Upper lobe of right lung (tissue), 1 donor: ENCODE measurements at regions not wholly inside any gene's neighbourhood (a gene's known extent, or its start where the extent isn't known, plus 50 kb on each side); places are given as distances from the start of the nearest gene placed in this dataset.

ENCODE experiments used
- ATAC-seq: fragments of 200-7000 bp; cut with Tn5 transposase; one replicate; pipeline ENCODE4 v1.9.1; 2020; ENCODE audit warnings: mild to moderate bottlenecking, moderate library complexity
- DNase-seq: peaks from one replicate; pipeline ENCODE4 v3.0.0-alpha.2; 2020
- H3K27ac ChIP-seq: fragments of 200-600 bp; one replicate; pipeline ENCODE4 v1.8.0; 2022
- H3K27me3 ChIP-seq: fragments of 200-600 bp; one replicate; pipeline ENCODE4 v1.8.0; 2022; ENCODE audit warnings: mild to moderate bottlenecking
- H3K36me3 ChIP-seq: fragments of 200-600 bp; one replicate; pipeline ENCODE4 v1.8.0; 2022
- H3K4me1 ChIP-seq: fragments of 200-600 bp; one replicate; pipeline ENCODE4 v1.8.0; 2022
- H3K4me3 ChIP-seq: fragments of 200-600 bp; one replicate; pipeline ENCODE4 v1.8.0; 2022; ENCODE audit warnings: mild to moderate bottlenecking
- H3K9me3 ChIP-seq: fragments of 200-600 bp; one replicate; pipeline ENCODE4 v1.8.0; 2022
- intact Hi-C: fragments of 100-400 bp; cut with DNase I; formaldehyde crosslinking; loops from one replicate; pipeline ENCODE4 v1.11.0; 2022
- TF ChIP-seq, protein P1 (sequence below): fragments of 200-600 bp; IDR thresholded peaks from one replicate; pipeline ENCODE4 v1.8.0; 2022; ENCODE audit warnings: antibody characterized with exemption
- donor health status: DM: no; HTN: yes; CAD: no; lungs with severe emphysema.

DNA sequence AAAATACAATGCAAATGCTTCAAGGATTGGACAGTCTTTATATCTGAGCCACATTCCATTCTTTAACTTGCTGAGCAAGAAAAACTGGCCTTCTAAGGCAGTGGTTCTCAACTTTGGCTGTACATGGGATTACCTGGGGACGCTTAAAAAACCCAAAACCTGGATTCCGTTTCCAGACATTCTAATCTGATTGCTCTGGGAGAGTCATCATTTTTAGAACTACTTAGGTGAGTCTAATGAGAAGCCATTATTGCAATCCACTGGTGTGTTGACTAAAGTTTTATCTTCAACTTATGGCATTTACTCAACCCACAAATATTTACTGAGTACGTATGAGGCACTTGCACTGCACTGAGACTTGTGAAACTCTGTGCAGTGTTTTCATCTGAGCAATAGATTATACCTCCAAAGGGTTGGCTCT lies 195.7 kb upstream of the ATP11B start:
- Histone ChIP-seq H3K4me1 (no peaks in the 10 kb centered on the region), H3K27ac (no peak overlapping the region), H3K36me3 (no peaks in the 10 kb centered on the region), H3K4me3 (no peak overlapping the region), H3K27me3 (no peaks in the 10 kb centered on the region), H3K9me3 (no peaks in the 10 kb centered on the region)
- ATAC-seq: peak; percentile 59
- no peak for DNase-seq
- TF ChIP-seq, protein P1, sequence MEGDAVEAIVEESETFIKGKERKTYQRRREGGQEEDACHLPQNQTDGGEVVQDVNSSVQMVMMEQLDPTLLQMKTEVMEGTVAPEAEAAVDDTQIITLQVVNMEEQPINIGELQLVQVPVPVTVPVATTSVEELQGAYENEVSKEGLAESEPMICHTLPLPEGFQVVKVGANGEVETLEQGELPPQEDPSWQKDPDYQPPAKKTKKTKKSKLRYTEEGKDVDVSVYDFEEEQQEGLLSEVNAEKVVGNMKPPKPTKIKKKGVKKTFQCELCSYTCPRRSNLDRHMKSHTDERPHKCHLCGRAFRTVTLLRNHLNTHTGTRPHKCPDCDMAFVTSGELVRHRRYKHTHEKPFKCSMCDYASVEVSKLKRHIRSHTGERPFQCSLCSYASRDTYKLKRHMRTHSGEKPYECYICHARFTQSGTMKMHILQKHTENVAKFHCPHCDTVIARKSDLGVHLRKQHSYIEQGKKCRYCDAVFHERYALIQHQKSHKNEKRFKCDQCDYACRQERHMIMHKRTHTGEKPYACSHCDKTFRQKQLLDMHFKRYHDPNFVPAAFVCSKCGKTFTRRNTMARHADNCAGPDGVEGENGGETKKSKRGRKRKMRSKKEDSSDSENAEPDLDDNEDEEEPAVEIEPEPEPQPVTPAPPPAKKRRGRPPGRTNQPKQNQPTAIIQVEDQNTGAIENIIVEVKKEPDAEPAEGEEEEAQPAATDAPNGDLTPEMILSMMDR: no peak
- intact Hi-C loops: no loop called here

DNA sequence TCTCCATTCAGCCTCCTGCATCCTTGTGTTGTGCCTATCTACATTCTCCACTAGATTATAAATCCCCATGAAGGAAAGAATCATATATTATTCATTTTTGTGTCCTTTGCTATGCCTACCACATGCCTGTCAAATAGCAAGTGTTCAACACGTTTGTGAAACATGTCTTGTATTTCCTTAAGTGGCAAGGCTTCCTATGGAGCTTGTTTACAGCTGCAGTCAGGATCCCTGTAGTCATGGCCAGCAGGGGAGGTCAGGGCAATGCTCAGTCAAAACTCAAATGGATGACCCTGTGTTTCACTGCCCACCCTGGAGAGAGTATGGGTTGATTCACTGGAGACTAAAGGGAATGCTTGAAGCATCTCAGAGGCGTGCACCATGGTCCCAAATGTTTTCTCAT lies 191.7 kb upstream of the ATP11B start:
- ATAC-seq: no peak
- Histone ChIP-seq H3K27ac (no peak overlapping the region), H3K36me3 (no peaks in the 10 kb centered on the region), H3K27me3 (no peaks in the 10 kb centered on the region), H3K4me3 (no peak overlapping the region), H3K9me3 (no peaks in the 10 kb centered on the region), H3K4me1 (no peaks in the 10 kb centered on the region)
- DNase-seq: no peak
- TF ChIP-seq, protein P1: no peak
- intact Hi-C loops: no loop called here

DNA sequence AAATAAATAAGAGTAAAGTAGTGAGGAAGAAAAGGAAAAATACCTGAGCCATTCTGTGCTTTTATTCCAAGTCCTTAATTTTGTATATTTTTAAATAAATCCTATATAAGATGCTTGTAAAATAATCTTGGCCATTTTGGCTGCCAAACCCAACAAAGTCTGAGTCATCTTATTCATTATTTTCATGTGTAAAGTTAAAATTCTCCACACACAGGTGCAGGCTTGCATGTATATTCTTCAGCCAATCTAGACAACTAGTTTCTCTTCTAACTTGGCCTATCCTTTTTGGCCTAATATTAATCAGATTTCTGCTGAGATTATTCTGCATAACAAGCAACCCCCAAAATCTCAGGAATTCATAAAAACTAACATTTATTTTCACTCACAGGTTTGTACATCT lies 189.8 kb upstream of the ATP11B start:
- intact Hi-C loops: no loop called here
- Histone ChIP-seq H3K4me1 (no peaks in the 10 kb centered on the region), H3K4me3 (no peak overlapping the region), H3K36me3 (no peaks in the 10 kb centered on the region), H3K27me3 (no peaks in the 10 kb centered on the region), H3K9me3 (no peaks in the 10 kb centered on the region), H3K27ac (no peak overlapping the region)
- no peak for DNase-seq
- no peak for ATAC-seq
- TF ChIP-seq, protein P1: no peak

DNA sequence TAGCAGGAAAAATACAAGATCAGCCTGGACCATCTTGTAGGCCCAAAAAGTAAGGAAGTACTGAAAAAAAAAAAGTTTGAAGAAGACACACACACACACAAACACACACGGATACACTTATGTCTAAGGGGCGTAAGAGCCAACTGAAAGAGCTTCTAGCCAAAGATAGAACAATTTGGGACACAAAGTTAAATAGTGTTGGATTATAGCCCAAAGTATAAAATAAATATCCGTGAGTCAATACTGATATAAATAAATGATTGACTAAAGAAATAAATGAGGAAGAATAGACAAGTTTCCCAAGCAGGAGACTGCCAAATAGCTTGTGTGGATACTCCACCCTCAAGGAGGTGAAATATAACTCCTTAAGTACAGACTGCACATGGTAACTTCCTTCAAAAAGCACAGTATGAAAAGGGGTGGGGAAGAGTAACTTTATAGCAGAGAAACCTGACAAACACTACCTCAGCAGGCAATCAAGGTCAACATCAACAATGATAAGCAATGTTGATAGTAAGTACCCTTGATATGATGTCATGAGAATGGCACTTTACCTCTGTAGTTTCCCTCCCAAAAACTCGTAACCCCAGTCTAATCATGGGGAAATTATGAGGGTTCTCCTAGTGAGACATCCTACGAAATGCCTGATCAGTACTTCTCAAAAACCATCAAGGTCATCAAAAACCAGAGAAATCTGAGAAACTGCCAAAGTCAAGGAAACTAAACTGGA lies 187.3 kb upstream of the ATP11B start:
- Histone ChIP-seq H3K36me3 (no peaks in the 10 kb centered on the region), H3K4me3 (no peak overlapping the region), H3K27me3 (no peaks in the 10 kb centered on the region), H3K4me1 (no peaks in the 10 kb centered on the region), H3K9me3 (no peaks in the 10 kb centered on the region), H3K27ac (no peak overlapping the region)
- no peak for DNase-seq
- intact Hi-C loops: no loop called here
- ATAC-seq: peak; percentile 47
- TF ChIP-seq, protein P1: no peak

DNA sequence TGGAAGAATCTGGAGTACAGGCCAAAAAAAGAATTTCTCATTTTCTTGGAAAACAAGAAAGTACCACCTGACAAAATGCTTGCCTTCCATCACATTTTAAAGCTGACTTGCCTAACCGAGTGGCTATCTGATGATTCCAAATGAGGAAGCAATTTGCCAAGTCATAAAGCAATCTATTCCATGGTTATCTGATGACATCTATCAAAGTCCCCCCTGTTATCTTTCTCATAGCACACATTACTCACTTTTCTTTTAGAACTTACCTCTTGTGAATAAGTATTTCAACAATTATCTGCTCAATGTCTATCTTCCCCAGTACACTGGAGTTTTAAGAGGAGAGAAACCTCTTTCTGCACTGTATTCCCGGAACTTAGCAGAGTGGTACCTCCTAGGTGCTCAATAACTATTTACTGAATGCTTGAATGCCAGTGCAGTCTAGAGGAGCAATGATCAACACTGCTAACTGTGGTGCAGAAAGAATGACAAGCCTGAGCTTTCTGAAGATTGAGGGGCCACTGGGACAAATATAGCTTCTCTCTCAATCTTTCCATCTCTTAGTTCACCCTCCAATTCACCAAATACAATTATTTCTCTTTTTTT lies 186.3 kb upstream of the ATP11B start:
- DNase-seq (no peak), ATAC-seq (no peak)
- H3K27ac ChIP-seq: no peak overlapping the region
- no peak overlapping the region for H3K4me3 ChIP-seq
- no peaks in the 10 kb centered on the region for H3K36me3 ChIP-seq
- no peaks in the 10 kb centered on the region for H3K27me3 ChIP-seq
- no peaks in the 10 kb centered on the region for H3K9me3 ChIP-seq
- TF ChIP-seq, protein P1: no peak
- H3K4me1 ChIP-seq: no peaks in the 10 kb centered on the region
- intact Hi-C loops: no loop called here
